Mesothelial cell of epicardium (in vitro differentiated cells): ENCODE measurements at regions not wholly inside any gene's neighbourhood (a gene's known extent, or its start where the extent isn't known, plus 50 kb on each side); places are given as distances from the start of the nearest gene placed in this dataset.

ENCODE experiments used
- DNase-seq, 2 experiments: peaks; one replicate each; pipeline ENCODE4 v3.0.0; 2021; ENCODE audit warnings: low spot score in 2 of 2; ENCODE audit not compliant: unreplicated experiment in 2 of 2
- H3K27ac Mint-ChIP-seq: 2 replicates; pipeline ENCODE4 v1.8.0; 2021; ENCODE audit warnings: mixed read lengths
- H3K27me3 Mint-ChIP-seq: 2 replicates; pipeline ENCODE4 v1.8.0; 2021; ENCODE audit warnings: low read depth, mixed read lengths
- H3K36me3 Mint-ChIP-seq: 2 replicates; pipeline ENCODE4 v1.8.0; 2021; ENCODE audit warnings: mixed read lengths
- H3K4me1 Mint-ChIP-seq: 2 replicates; pipeline ENCODE4 v1.8.0; 2021; ENCODE audit warnings: mixed read lengths
- H3K4me3 Mint-ChIP-seq: 2 replicates; pipeline ENCODE4 v1.8.0; 2021; ENCODE audit warnings: mild to moderate bottlenecking, moderate library complexity, mixed read lengths
- H3K9me3 Mint-ChIP-seq: 2 replicates; pipeline ENCODE4 v1.8.0; 2021; ENCODE audit warnings: mixed read lengths
- CTCF ChIP-seq: fragments of 200-600 bp; sonication (generic); IDR thresholded peaks from one replicate; pipeline ENCODE4 v1.5.0; 2021; ENCODE audit warnings: antibody characterized with exemption; ENCODE audit not compliant: unreplicated experiment

- no peaks in the 10 kb centered on the region for H3K9me3 Mint-ChIP-seq
- no peak for TF ChIP-seq CTCF
- H3K27me3 Mint-ChIP-seq, result no peaks in the 10 kb centered on the region
- no peaks in the 10 kb centered on the region for H3K4me1 Mint-ChIP-seq
- H3K36me3 Mint-ChIP-seq, result no peaks in the 10 kb centered on the region
- no peak overlapping the region for H3K27ac Mint-ChIP-seq
- no peak overlapping the region for H3K4me3 Mint-ChIP-seq
- no peak for DNase-seq
Observed at GRCh38 chr4:187333151-187333550, 609.5 kb upstream of the FAT1 start.

- H3K36me3 Mint-ChIP-seq, result no peaks in the 10 kb centered on the region
- TF ChIP-seq CTCF, result no peak
- H3K27ac Mint-ChIP-seq, result no peak overlapping the region
- H3K4me1 Mint-ChIP-seq, result no peaks in the 10 kb centered on the region
- no peak for DNase-seq
- H3K27me3 Mint-ChIP-seq, result no peaks in the 10 kb centered on the region
- H3K9me3 Mint-ChIP-seq, result peaks cover 4% of the 10 kb centered on the region
- H3K4me3 Mint-ChIP-seq, result no peak overlapping the region
Observed at GRCh38 chr4:187335339-187335738, 611.7 kb upstream of the FAT1 start.

- Mint-ChIP-seq H3K36me3 (no peaks in the 10 kb centered on the region), H3K27ac (no peak overlapping the region)
Observed at GRCh38 chr4:187354740-187355139, 631.1 kb upstream of the FAT1 start.

GRCh38 chr4:187357045-187357643, 633.5 kb upstream of the FAT1 start:
- Mint-ChIP-seq H3K4me1 (peaks cover 25% of the 10 kb centered on the region), H3K4me3 (no peak overlapping the region), H3K27ac (no peak overlapping the region), H3K9me3 (no peaks in the 10 kb centered on the region), H3K27me3 (no peaks in the 10 kb centered on the region), H3K36me3 (no peaks in the 10 kb centered on the region)
- TF ChIP-seq CTCF, result no peak
- DNase-seq, result no peak

More at GRCh38 chr4:187354740-187355139, 631.1 kb upstream of the FAT1 start:
- H3K4me1 Mint-ChIP-seq, result peaks cover 25% of the 10 kb centered on the region
- no peaks in the 10 kb centered on the region for H3K9me3 Mint-ChIP-seq
- TF ChIP-seq CTCF, result no peak
- no peak overlapping the region for H3K4me3 Mint-ChIP-seq
- no peak for DNase-seq
- no peaks in the 10 kb centered on the region for H3K27me3 Mint-ChIP-seq

GRCh38 chr4:187357821-187358220, 634.2 kb upstream of the FAT1 start:
- peaks cover 19% of the 10 kb centered on the region for H3K4me1 Mint-ChIP-seq
- no peaks in the 10 kb centered on the region for H3K9me3 Mint-ChIP-seq
- H3K27ac Mint-ChIP-seq, result no peak overlapping the region
- no peak overlapping the region for H3K4me3 Mint-ChIP-seq
- H3K36me3 Mint-ChIP-seq, result no peaks in the 10 kb centered on the region
- TF ChIP-seq CTCF, result no peak
- H3K27me3 Mint-ChIP-seq, result no peaks in the 10 kb centered on the region
- DNase-seq, result no peak
